Fibroblast of lung (primary cell): ENCODE measurements at regions not wholly inside any gene's neighbourhood (a gene's known extent, or its start where the extent isn't known, plus 50 kb on each side); places are given as distances from the start of the nearest gene placed in this dataset.

Experiments used
- DNase-seq, 2 donors: peaks; one replicate each; pipeline versions ENCODE4 v3.0.0 to v3.0.0-alpha.2; 2010; ENCODE audit warnings: low read depth in 2 of 2
- H2AFZ ChIP-seq: 2 replicates; pipeline ENCODE4 v1.5.1; 2012; ENCODE audit warnings: low read length, control low read depth, inconsistent platforms
- H3K27ac ChIP-seq: 2 replicates; pipeline ENCODE4 v1.5.1; 2011; ENCODE audit warnings: low read length, control low read depth; ENCODE audit not compliant: insufficient read depth
- H3K27me3 ChIP-seq: 2 replicates; pipeline ENCODE4 v1.5.1; 2011; ENCODE audit warnings: mild to moderate bottlenecking, low read length; ENCODE audit not compliant: control insufficient read depth, insufficient read depth
- H3K36me3 ChIP-seq: 2 replicates; pipeline ENCODE4 v1.5.1; 2011; ENCODE audit warnings: low read length; ENCODE audit not compliant: control insufficient read depth, insufficient read depth
- H3K4me1 ChIP-seq: 2 replicates; pipeline ENCODE4 v1.5.1; 2011; ENCODE audit warnings: low read length; ENCODE audit not compliant: control insufficient read depth, insufficient read depth; ENCODE audit errors: extremely low read depth
- H3K4me2 ChIP-seq: 2 replicates; pipeline ENCODE4 v1.5.1; 2011; ENCODE audit warnings: low read length, control low read depth; ENCODE audit not compliant: insufficient read depth; ENCODE audit errors: extremely low read depth
- H3K4me3 ChIP-seq, 4 experiments: fragments of 200-600 bp in 1 of 4; sonication (generic) in 1 of 4; replicated peaks in 1 of 4; 2 replicates each; pipeline ENCODE4 v1.5.1; 2011 to 2016; ENCODE audit warnings: low read length in 4 of 4, low read depth in 3 of 4, mild to moderate bottlenecking in 3 of 4, control low read depth in 2 of 4, inconsistent platforms in 1 of 4, mixed read lengths in 1 of 4; ENCODE audit not compliant: insufficient read depth in 1 of 4; ENCODE audit errors: control extremely low read depth in 1 of 4
- H3K79me2 ChIP-seq: 2 replicates; pipeline ENCODE4 v1.5.1; 2012; ENCODE audit warnings: mild to moderate bottlenecking, low read length, inconsistent platforms; ENCODE audit not compliant: control insufficient read depth, insufficient read depth
- H3K9ac ChIP-seq: 2 replicates; pipeline ENCODE4 v1.5.1; 2011; ENCODE audit warnings: mild to moderate bottlenecking, low read length, control low read depth; ENCODE audit not compliant: insufficient read depth
- H3K9me3 ChIP-seq: 2 replicates; pipeline ENCODE4 v1.5.1; 2012; ENCODE audit warnings: low read depth, low read length; ENCODE audit not compliant: control insufficient read depth, insufficient read depth
- H4K20me1 ChIP-seq: 2 replicates; pipeline ENCODE4 v1.5.1; 2011; ENCODE audit warnings: low read length; ENCODE audit not compliant: control insufficient read depth, insufficient read depth; ENCODE audit errors: extremely low read depth
- CTCF ChIP-seq, 2 donors: IDR thresholded peaks in 1 of 2; conservative IDR thresholded peaks in 1 of 2; 1 replicate in 1 of 2; 2 replicates in 1 of 2; pipeline ENCODE4 v1.5.1; 2011 to 2012; ENCODE audit warnings: low read length in 2 of 2, control low read depth in 1 of 2, inconsistent platforms in 1 of 2, low read depth in 1 of 2, mild to moderate bottlenecking in 1 of 2
- EZH2 ChIP-seq: IDR thresholded peaks from 2 replicates; pipeline ENCODE4 v1.5.1; 2012; ENCODE audit warnings: low read length, control low read depth, mild to moderate bottlenecking; ENCODE audit errors: missing control alignments

DNA sequence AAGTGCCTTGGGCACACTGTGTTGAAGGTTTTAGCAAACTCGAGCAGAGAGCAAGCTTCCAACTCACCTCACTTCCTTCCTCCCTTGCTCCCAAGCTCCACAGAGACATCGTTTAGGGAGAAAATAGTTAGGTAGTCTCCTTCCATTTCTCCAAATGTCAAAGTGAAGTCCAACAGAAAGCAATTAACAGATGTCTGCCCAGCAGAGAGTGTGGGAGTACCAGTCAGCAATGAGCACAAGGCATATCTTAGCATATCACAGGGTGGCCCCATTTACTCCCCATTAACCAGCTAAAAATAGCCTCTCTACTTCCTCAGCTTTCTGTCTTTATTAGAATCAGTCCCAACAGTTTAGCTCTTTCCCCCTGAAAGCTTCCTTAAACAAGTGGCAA, 334.2 kb upstream of the CAMK1G start:
- no peak for TF ChIP-seq EZH2
- TF ChIP-seq CTCF (conservative IDR thresholded peaks at IDR 0.05 in 1 of 2, IDR thresholded peaks at IDR 0.05 in 1 of 2; ENCODE audit: low read depth in 1 of 2, low read length in 2 of 2), result no peak
- no peak overlapping the region for H3K4me2 ChIP-seq
- DNase-seq, result no peak
- H4K20me1 ChIP-seq, result no peaks in the 10 kb centered on the region
- H3K27me3 ChIP-seq, result no peaks in the 10 kb centered on the region
- H3K27ac ChIP-seq, result no peak overlapping the region
- H3K4me3 ChIP-seq, result no peak overlapping the region
- H3K36me3 ChIP-seq, result no peaks in the 10 kb centered on the region
- no peaks in the 10 kb centered on the region for H3K9me3 ChIP-seq
- H3K9ac ChIP-seq, result no peak overlapping the region
- no peaks in the 10 kb centered on the region for H3K4me1 ChIP-seq
- no peak overlapping the region for H2AFZ ChIP-seq
- H3K79me2 ChIP-seq, result no peaks in the 10 kb centered on the region

- TF ChIP-seq EZH2 (no peak), CTCF (conservative IDR thresholded peaks at IDR 0.05 in 1 of 2, IDR thresholded peaks at IDR 0.05 in 1 of 2; ENCODE audit: low read depth in 1 of 2, low read length in 2 of 2) (no peak)
- Histone ChIP-seq H3K9me3 (no peaks in the 10 kb centered on the region), H4K20me1 (no peaks in the 10 kb centered on the region), H3K36me3 (no peaks in the 10 kb centered on the region), H3K79me2 (no peaks in the 10 kb centered on the region), H3K9ac (no peak overlapping the region), H3K27ac (no peak overlapping the region), H2AFZ (no peak overlapping the region), H3K27me3 (no peaks in the 10 kb centered on the region), H3K4me1 (no peaks in the 10 kb centered on the region), H3K4me3 (no peak overlapping the region), H3K4me2 (no peak overlapping the region)
- DNase-seq, result no peak
Measured at GRCh38 chr1:209249785-209250440, 333.6 kb upstream of the CAMK1G start.

DNA sequence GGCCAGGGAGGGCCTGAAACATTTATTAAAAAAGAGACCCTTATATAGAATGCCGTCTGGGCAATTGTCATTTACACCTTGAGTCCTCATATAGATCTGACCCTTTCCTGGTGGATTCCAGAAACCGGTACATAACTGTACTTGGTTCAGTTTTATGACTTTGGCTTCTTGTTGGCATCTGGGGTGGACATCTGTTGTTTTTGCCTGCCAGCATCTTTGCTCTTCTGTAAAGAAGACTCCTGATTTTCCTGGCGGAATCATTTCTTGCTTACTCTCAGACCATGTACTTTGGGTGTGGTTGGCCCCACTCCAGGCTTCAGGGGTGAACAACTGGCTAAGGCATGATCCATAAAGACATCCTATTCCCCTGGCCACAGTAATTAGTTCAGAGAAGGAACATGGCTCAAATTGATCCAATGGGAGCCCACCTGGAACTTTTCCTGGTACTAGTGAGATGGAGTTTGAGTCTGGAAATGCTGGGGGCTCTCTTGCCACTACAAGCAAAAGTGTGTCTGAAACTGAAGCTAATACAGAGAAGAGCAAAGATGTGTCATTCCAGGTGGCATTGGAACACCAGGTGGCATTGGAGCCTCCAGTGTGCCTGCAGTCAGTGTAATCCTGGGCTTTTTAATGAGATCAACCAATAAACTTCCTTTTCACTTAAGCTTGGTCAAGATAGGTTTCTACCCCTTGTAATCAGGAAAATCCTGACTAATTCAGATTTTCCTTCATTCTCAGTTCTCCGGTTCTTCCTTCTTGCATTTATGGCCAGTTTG, 332.5 kb upstream of the CAMK1G start:
- H3K4me2 ChIP-seq, result no peak overlapping the region
- no peak overlapping the region for H3K4me3 ChIP-seq
- H2AFZ ChIP-seq, result no peak overlapping the region
- no peaks in the 10 kb centered on the region for H3K4me1 ChIP-seq
- peak in 1 of 2 donors; percentile 34 for DNase-seq
- no peaks in the 10 kb centered on the region for H4K20me1 ChIP-seq
- no peak for TF ChIP-seq EZH2
- no peak for TF ChIP-seq CTCF (conservative IDR thresholded peaks at IDR 0.05 in 1 of 2, IDR thresholded peaks at IDR 0.05 in 1 of 2; ENCODE audit: low read depth in 1 of 2, low read length in 2 of 2)
- H3K79me2 ChIP-seq, result no peaks in the 10 kb centered on the region
- no peaks in the 10 kb centered on the region for H3K9me3 ChIP-seq
- H3K27ac ChIP-seq, result no peak overlapping the region
- H3K27me3 ChIP-seq, result no peaks in the 10 kb centered on the region
- no peak overlapping the region for H3K9ac ChIP-seq
- no peaks in the 10 kb centered on the region for H3K36me3 ChIP-seq
